ENCODE measurements at regions not wholly inside any gene's neighbourhood (a gene's known extent, or its start where the extent isn't known, plus 50 kb on each side); places are given as distances from the start of the nearest gene placed in this dataset.

DNA sequence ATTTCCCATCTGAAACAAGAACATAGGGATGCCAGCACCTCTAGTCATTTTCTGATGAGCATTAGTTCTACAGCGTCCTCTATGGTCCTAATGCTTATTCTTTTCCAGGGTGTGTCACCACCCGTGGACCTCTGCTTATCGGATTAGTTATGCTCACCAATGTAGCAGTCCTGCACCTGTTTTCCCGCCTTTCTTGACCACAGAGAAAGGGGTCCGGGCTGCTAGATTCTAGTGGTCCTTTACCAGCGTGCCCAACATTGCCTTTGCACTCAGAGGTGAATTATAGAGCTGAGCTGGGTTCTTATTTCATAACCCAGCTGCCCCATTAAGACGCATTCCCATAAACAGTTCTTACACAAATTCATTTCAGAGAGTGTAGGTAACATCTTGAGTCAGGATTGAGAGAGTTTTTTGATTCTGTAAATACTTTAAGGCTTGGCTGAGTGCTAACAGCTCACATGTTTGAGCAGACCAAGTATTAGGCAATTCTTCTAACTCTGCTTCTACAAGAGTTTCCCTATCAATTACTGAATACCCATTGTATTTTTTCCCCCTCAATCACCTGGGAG, 2205.1 kb upstream of the C9orf72 start:
- H3K9me3 ChIP-seq, result no peaks in the 10 kb centered on the region
- CTCF ChIA-PET, result no interaction called here
- intact Hi-C loops (cut with micrococcal nuclease; ENCODE audit: unreplicated experiment), result no loop called here

DNA sequence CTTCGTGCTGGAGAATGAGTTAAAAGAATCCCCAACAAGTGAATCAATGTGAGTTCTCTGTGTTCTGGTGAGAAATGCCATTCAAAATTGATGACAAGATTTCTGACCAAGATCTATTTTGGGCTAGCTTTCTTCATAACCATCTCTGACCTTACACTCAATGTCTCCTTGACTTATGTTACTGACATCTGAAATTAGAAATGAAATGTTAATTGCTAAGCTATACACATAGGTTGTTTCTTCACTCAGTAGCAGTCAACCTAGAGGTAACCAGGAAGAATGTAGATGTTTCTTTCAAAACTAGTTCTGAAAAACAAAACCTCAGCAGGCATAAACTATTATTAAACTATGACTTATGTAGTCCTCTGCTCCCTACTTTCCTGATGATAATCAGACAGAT, 2220.7 kb upstream of the C9orf72 start:
- ChIA-PET POLR2A (no interaction called here), CTCF (no interaction called here)
- BruUV-seq (replicated peaks), result no TSS peak
- Mint-ChIP-seq H3K4me1 (ENCODE audit: low read depth, unreplicated experiment) (no peaks in the 10 kb centered on the region), H3K36me3 (ENCODE audit: insufficient read depth, unreplicated experiment) (no peaks in the 10 kb centered on the region), H3K4me3 (ENCODE audit: unreplicated experiment) (no peak overlapping the region), H3K27ac (ENCODE audit: unreplicated experiment) (no peak overlapping the region), H3K27me3 (ENCODE audit: insufficient read depth, unreplicated experiment) (no peaks in the 10 kb centered on the region), H3K9me3 (ENCODE audit: unreplicated experiment) (no peaks in the 10 kb centered on the region)
- intact Hi-C loops (cut with micrococcal nuclease; ENCODE audit: unreplicated experiment), result no loop called here
- no peaks in the 10 kb centered on the region for H3K4me1 ChIP-seq
- no peak overlapping the region for H3K4me3 ChIP-seq (ENCODE audit: low read depth, low read length)
- H3K27me3 ChIP-seq (replicated peaks; ENCODE audit: control insufficient read depth, insufficient read depth, low read length), result no peaks in the 10 kb centered on the region
- TF ChIP-seq, protein P1, sequence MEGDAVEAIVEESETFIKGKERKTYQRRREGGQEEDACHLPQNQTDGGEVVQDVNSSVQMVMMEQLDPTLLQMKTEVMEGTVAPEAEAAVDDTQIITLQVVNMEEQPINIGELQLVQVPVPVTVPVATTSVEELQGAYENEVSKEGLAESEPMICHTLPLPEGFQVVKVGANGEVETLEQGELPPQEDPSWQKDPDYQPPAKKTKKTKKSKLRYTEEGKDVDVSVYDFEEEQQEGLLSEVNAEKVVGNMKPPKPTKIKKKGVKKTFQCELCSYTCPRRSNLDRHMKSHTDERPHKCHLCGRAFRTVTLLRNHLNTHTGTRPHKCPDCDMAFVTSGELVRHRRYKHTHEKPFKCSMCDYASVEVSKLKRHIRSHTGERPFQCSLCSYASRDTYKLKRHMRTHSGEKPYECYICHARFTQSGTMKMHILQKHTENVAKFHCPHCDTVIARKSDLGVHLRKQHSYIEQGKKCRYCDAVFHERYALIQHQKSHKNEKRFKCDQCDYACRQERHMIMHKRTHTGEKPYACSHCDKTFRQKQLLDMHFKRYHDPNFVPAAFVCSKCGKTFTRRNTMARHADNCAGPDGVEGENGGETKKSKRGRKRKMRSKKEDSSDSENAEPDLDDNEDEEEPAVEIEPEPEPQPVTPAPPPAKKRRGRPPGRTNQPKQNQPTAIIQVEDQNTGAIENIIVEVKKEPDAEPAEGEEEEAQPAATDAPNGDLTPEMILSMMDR (IDR thresholded peaks at IDR 0.05; ENCODE audit: insufficient read depth in 1 of 2, low read depth in 1 of 2, low read length in 1 of 2, severe bottlenecking in 1 of 2, unreplicated experiment in 1 of 2), result no peak
- no peaks in the 10 kb centered on the region for H3K9me3 ChIP-seq
- no peaks in the 10 kb centered on the region for H3K36me3 ChIP-seq (ENCODE audit: control insufficient read depth, insufficient read depth, low read length)
- no peak for DNase-seq

More for the DNA sequence above, 2205.1 kb upstream of the C9orf72 start:
- Mint-ChIP-seq H3K4me3 (ENCODE audit: unreplicated experiment) (no peak overlapping the region), H3K9me3 (ENCODE audit: unreplicated experiment) (no peaks in the 10 kb centered on the region), H3K4me1 (ENCODE audit: low read depth, unreplicated experiment) (no peaks in the 10 kb centered on the region), H3K27ac (ENCODE audit: unreplicated experiment) (no peak overlapping the region), H3K27me3 (ENCODE audit: insufficient read depth, unreplicated experiment) (no peaks in the 10 kb centered on the region), H3K36me3 (ENCODE audit: insufficient read depth, unreplicated experiment) (no peaks in the 10 kb centered on the region)
- H3K4me1 ChIP-seq, result no peaks in the 10 kb centered on the region
- POLR2A ChIA-PET, result no interaction called here
- TF ChIP-seq, protein P1 (IDR thresholded peaks at IDR 0.05; ENCODE audit: insufficient read depth in 1 of 2, low read depth in 1 of 2, low read length in 1 of 2, severe bottlenecking in 1 of 2, unreplicated experiment in 1 of 2), result no peak
- no peaks in the 10 kb centered on the region for H3K36me3 ChIP-seq (ENCODE audit: control insufficient read depth, insufficient read depth, low read length)
- no peak overlapping the region for H3K4me3 ChIP-seq (ENCODE audit: low read depth, low read length)
- DNase-seq, result no peak
- H3K27me3 ChIP-seq (replicated peaks; ENCODE audit: control insufficient read depth, insufficient read depth, low read length), result no peaks in the 10 kb centered on the region
- BruUV-seq (replicated peaks), result no TSS peak

DNA sequence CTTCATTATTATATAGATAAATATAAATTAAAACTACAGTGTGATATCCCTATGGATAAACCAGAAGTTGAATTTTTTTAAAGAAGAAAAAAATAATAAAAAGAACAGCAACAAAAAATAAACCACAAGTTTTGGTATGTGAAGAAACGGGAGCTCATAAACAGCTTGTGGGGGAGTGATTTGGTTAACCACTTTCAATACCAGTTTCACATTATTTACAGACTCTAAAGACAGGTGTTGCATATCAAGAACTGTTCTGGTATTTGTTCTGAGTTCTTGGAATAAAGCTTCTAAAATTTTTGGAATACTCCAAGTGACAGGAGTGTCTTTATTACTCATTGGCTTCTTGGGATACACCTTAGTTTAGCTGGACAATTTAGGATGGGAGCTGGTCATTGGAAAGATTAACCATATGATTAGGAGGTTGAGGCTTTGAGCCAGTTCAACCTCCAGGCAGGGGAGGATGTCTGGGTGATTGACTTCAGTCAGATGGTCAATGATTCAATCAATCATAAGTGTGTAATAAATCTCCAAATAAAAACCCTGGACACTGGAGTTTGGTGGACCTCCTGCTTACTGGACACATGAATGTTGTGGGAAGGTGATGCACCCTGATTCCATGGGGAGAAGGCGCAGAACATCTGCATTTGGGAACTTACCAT, 2223.1 kb upstream of the C9orf72 start:
- Mint-ChIP-seq H3K36me3 (ENCODE audit: insufficient read depth, unreplicated experiment) (no peaks in the 10 kb centered on the region), H3K4me3 (ENCODE audit: unreplicated experiment) (no peak overlapping the region), H3K27ac (ENCODE audit: unreplicated experiment) (no peak overlapping the region), H3K27me3 (ENCODE audit: insufficient read depth, unreplicated experiment) (no peaks in the 10 kb centered on the region), H3K9me3 (ENCODE audit: unreplicated experiment) (no peaks in the 10 kb centered on the region), H3K4me1 (ENCODE audit: low read depth, unreplicated experiment) (no peaks in the 10 kb centered on the region)
- Histone ChIP-seq H3K36me3 (ENCODE audit: control insufficient read depth, insufficient read depth, low read length) (no peaks in the 10 kb centered on the region), H3K27me3 (replicated peaks; ENCODE audit: control insufficient read depth, insufficient read depth, low read length) (no peaks in the 10 kb centered on the region), H3K4me3 (ENCODE audit: low read depth, low read length) (no peak overlapping the region), H3K4me1 (no peaks in the 10 kb centered on the region), H3K9me3 (no peaks in the 10 kb centered on the region)
- no TSS peak for BruUV-seq (replicated peaks)
- POLR2A ChIA-PET, result no interaction called here
- CTCF ChIA-PET, result no interaction called here
- TF ChIP-seq, protein P1 (IDR thresholded peaks at IDR 0.05; ENCODE audit: insufficient read depth in 1 of 2, low read depth in 1 of 2, low read length in 1 of 2, severe bottlenecking in 1 of 2, unreplicated experiment in 1 of 2), result no peak
- no peak for DNase-seq
- intact Hi-C loops (cut with micrococcal nuclease; ENCODE audit: unreplicated experiment), result no loop called here
